ENCODE measurements at regions not wholly inside any gene's neighbourhood (a gene's known extent, or its start where the extent isn't known, plus 50 kb on each side); places are given as distances from the start of the nearest gene placed in this dataset.

GRCh38 chr15:26235864-26236263 lies 372.7 kb upstream of the ATP10A start (continued):
- TF ChIP-seq ZNF645 (tag by site-specific recombination; IDR thresholded peaks at IDR 0.05) = no peak
- TF ChIP-seq ZNF596 (tag by site-specific recombination; IDR thresholded peaks at IDR 0.05) = no peak
- no peak for TF ChIP-seq REST (tag by site-specific recombination; IDR thresholded peaks at IDR 0.05)

GRCh38 chr15:26234976-26235767 lies 372.0 kb upstream of the ATP10A start:
- Histone ChIP-seq H3K4me1 (ENCODE audit: control insufficient read depth, insufficient read depth, low read length) (no peaks in the 10 kb centered on the region), H3K9me3 (ENCODE audit: control insufficient read depth, insufficient read depth, low read depth, low read length) (no peaks in the 10 kb centered on the region), H3K36me3 (ENCODE audit: control insufficient read depth in 2 of 2, insufficient read depth in 1 of 2, low read length in 2 of 2) (no peaks in the 10 kb centered on the region), H3K4me3 (ENCODE audit: low read depth, low read length) (no peak overlapping the region), H3K27ac (ENCODE audit: extremely low read depth, low read depth, low read length) (no peak overlapping the region)
- TF ChIP-seq ZNF701 (tag by site-specific recombination; IDR thresholded peaks at IDR 0.05) (no peak), ZNF510 (tag by site-specific recombination; IDR thresholded peaks at IDR 0.05; ENCODE audit: insufficient replicate concordance) (no peak), ZBTB10 (tag by site-specific recombination; IDR thresholded peaks at IDR 0.05) (no peak), KLF1 (tag by site-specific recombination; IDR thresholded peaks at IDR 0.05) (no peak), ZNF292 (tag by site-specific recombination; IDR thresholded peaks at IDR 0.05; ENCODE audit: borderline replicate concordance, low read depth) (no peak), ZNF133 (tag by site-specific recombination; IDR thresholded peaks at IDR 0.05) (no peak), ZBTB44 (tag by site-specific recombination; IDR thresholded peaks at IDR 0.05) (no peak), ZNF707 (tag by site-specific recombination; IDR thresholded peaks at IDR 0.05) (no peak), ZNF664 (tag by site-specific recombination; IDR thresholded peaks at IDR 0.05) (no peak), ZNF529 (tag by site-specific recombination; IDR thresholded peaks at IDR 0.05; ENCODE audit: insufficient replicate concordance) (no peak), ZNF155 (tag by site-specific recombination; IDR thresholded peaks at IDR 0.05) (no peak), ZNF530 (tag by site-specific recombination; IDR thresholded peaks at IDR 0.05; ENCODE audit: low read depth) (no peak), ZNF513 (tag by site-specific recombination; IDR thresholded peaks at IDR 0.05) (no peak), ZNF280D (tag by site-specific recombination; IDR thresholded peaks at IDR 0.05) (no peak), SP2 (tag by site-specific recombination; IDR thresholded peaks at IDR 0.05) (no peak), MYNN (tag by site-specific recombination; IDR thresholded peaks at IDR 0.05; ENCODE audit: borderline replicate concordance) (no peak), ZNF239 (tag by site-specific recombination; IDR thresholded peaks at IDR 0.05) (no peak)
- ChIA-PET CTCF (no interaction called here), POLR2A (no interaction called here)

All from HEK293 (cell line).